K562 (cell line): ENCODE measurements at regions not wholly inside any gene's neighbourhood (a gene's known extent, or its start where the extent isn't known, plus 50 kb on each side); places are given as distances from the start of the nearest gene placed in this dataset.

Experiments
- CBX8 ChIP-seq: fragments of 200-600 bp; sonication (generic); IDR thresholded peaks from 2 replicates; pipeline ENCODE4 v1.6.1; 2012; ENCODE audit warnings: borderline replicate concordance, mixed run types, low read depth, mild to moderate bottlenecking, moderate library complexity, mixed read lengths, low read length, control low read depth, inconsistent platforms; ENCODE audit not compliant: poor library complexity, severe bottlenecking; ENCODE audit errors: extremely low read depth
- CCAR2 ChIP-seq: fragments of 200-400 bp; formaldehyde crosslinking; IDR thresholded peaks from 2 replicates; pipeline ENCODE4 v1.6.1; 2017; ENCODE audit warnings: mild to moderate bottlenecking, low read depth, low read length
- IRF9 ChIP-seq: fragments of 450-650 bp; IDR thresholded peaks from 2 replicates; pipeline ENCODE4 v1.6.1; 2016; ENCODE audit warnings: missing biosample characterization, missing genetic modification characterization
- MTF1 ChIP-seq: fragments of 250-450 bp; sonication (Bioruptor Pico); IDR thresholded peaks from 2 replicates; pipeline ENCODE4 v1.9.0; 2021; ENCODE audit warnings: moderate library complexity, mild to moderate bottlenecking, inconsistent platforms, borderline replicate concordance
- SNIP1 ChIP-seq: fragments of 450-650 bp; IDR thresholded peaks from 2 replicates; pipeline ENCODE4 v1.7.1; 2017; ENCODE audit warnings: low read depth, mild to moderate bottlenecking
- ZNF347 ChIP-seq: fragments of 450-650 bp; formaldehyde crosslinking; IDR thresholded peaks from 2 replicates; pipeline ENCODE4 v1.4.0; 2020; ENCODE audit warnings: low read depth, mild to moderate bottlenecking, moderate library complexity
- ZNF609 ChIP-seq: sonication (generic); formaldehyde crosslinking; IDR thresholded peaks from 2 replicates; pipeline ENCODE4 v1.8.1; 2023; ENCODE audit warnings: missing genetic modification reagents, mild to moderate bottlenecking, borderline replicate concordance
- ZNF778 ChIP-seq: fragments of 450-650 bp; formaldehyde crosslinking; IDR thresholded peaks from 2 replicates; pipeline ENCODE4 v1.4.0; 2020; ENCODE audit warnings: mild to moderate bottlenecking, moderate library complexity

GRCh38 chr1:157418231-157418630 is 134.1 kb downstream of the FCRL5 start (continued):
- TF ChIP-seq MTF1 (no peak), ZNF778 (CRISPR knock-in tag) (no peak), CCAR2 (no peak), IRF9 (tag) (no peak), ZNF347 (CRISPR knock-in tag) (no peak), ZNF609 (CRISPR knock-in tag) (no peak), CBX8 (no peak), SNIP1 (no peak)
- TF ChIP-seq, all 486 proteins: peak for 0
